A549 (cell line): ENCODE measurements at regions not wholly inside any gene's neighbourhood (a gene's known extent, or its start where the extent isn't known, plus 50 kb on each side); places are given as distances from the start of the nearest gene placed in this dataset.

Experiments
- CHD2 ChIP-seq: fragments of 150-350 bp; IDR thresholded peaks from 2 replicates; pipeline ENCODE4 v1.6.1; 2014; ENCODE audit warnings: low read length; ENCODE audit not compliant: partially characterized antibody
- EHMT2 ChIP-seq: fragments of 200-600 bp; sonication (generic); IDR thresholded peaks from 2 replicates; pipeline ENCODE4 v1.6.1; 2016; ENCODE audit warnings: antibody characterized with exemption, low read depth, mild to moderate bottlenecking, moderate library complexity
- EP300 ChIP-seq, 2 experiments: fragments of >200 bp; sonication (Bioruptor Twin); formaldehyde crosslinking; IDR thresholded peaks; 2 replicates in 1 of 2; 3 replicates in 1 of 2; pipeline ENCODE4 v1.6.1; 2016 to 2017
- FOSL2 ChIP-seq, 2 experiments: fragments of 450-650 bp in 1 of 2; fragments of >200 bp in 1 of 2; sonication (Bioruptor Twin) in 1 of 2; formaldehyde crosslinking; IDR thresholded peaks; 2 replicates each; pipeline versions ENCODE4 v1.5.0 to v1.6.1; 2016 to 2020; ENCODE audit warnings: mild to moderate bottlenecking in 1 of 2, moderate library complexity in 1 of 2
- HDAC2 ChIP-seq: fragments of 200-600 bp; sonication (generic); IDR thresholded peaks from 2 replicates; pipeline ENCODE4 v1.6.1; 2016
- JUN ChIP-seq, 2 experiments: fragments of >200 bp; sonication (Bioruptor Twin); formaldehyde crosslinking; IDR thresholded peaks; 2 replicates in 1 of 2; 3 replicates in 1 of 2; pipeline ENCODE4 v1.6.1; 2016 to 2017
- MAFK ChIP-seq: fragments of 450-650 bp; IDR thresholded peaks from 2 replicates; pipeline ENCODE4 v1.6.1; 2014; ENCODE audit not compliant: partially characterized antibody
- MAZ ChIP-seq: fragments of 150-350 bp; IDR thresholded peaks from 2 replicates; pipeline ENCODE4 v1.6.1; 2014; ENCODE audit warnings: antibody characterized with exemption, low read depth, low read length, borderline replicate concordance
- NR3C1 ChIP-seq: fragments of >200 bp; sonication (Bioruptor Twin); formaldehyde crosslinking; IDR thresholded peaks from 3 replicates; pipeline ENCODE4 v1.6.1; 2017
- POLR2A ChIP-seq: IDR thresholded peaks from 2 replicates; pipeline ENCODE4 v1.6.1; 2012; ENCODE audit warnings: mild to moderate bottlenecking, low read length
- RFX5 ChIP-seq: fragments of 450-650 bp; IDR thresholded peaks from 2 replicates; pipeline ENCODE4 v1.7.1; 2014; ENCODE audit warnings: antibody characterized with exemption, mild to moderate bottlenecking, moderate library complexity
- TF ChIP-seq, protein P1 (sequence below): fragments of >200 bp; sonication (Bioruptor Twin); formaldehyde crosslinking; IDR thresholded peaks from 3 replicates; pipeline ENCODE4 v1.5.1; 2016
- TF ChIP-seq, protein P2 (sequence below): fragments of 450-650 bp; IDR thresholded peaks from 2 replicates; pipeline ENCODE4 v1.6.1; 2014; ENCODE audit warnings: antibody characterized with exemption
- TF ChIP-seq, protein P3 (sequence below): fragments of 200-600 bp; sonication (generic); IDR thresholded peaks from 2 replicates; pipeline ENCODE4 v1.6.1; 2016; ENCODE audit warnings: antibody characterized with exemption, mild to moderate bottlenecking, moderate library complexity

DNA sequence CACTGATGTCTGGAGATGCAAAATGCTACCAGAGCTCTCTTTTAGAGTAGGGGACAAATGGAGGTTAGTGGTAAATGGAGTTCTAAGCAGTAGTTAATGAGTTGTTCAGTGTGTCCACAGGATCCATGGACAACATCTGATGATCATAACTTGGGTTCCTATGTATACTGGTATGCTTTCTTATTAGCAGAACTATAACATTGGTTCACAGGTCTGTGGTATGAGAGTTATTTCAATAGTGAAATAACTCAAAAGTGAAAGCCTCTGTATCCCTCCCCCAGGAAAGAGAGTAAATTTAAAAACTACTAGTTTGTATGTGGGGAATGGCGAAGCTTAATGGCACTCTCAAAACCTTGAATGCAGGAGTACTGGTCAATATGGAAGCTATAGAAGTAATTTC lies 363.5 kb upstream of the EMCN start:
- TF ChIP-seq, protein P1, sequence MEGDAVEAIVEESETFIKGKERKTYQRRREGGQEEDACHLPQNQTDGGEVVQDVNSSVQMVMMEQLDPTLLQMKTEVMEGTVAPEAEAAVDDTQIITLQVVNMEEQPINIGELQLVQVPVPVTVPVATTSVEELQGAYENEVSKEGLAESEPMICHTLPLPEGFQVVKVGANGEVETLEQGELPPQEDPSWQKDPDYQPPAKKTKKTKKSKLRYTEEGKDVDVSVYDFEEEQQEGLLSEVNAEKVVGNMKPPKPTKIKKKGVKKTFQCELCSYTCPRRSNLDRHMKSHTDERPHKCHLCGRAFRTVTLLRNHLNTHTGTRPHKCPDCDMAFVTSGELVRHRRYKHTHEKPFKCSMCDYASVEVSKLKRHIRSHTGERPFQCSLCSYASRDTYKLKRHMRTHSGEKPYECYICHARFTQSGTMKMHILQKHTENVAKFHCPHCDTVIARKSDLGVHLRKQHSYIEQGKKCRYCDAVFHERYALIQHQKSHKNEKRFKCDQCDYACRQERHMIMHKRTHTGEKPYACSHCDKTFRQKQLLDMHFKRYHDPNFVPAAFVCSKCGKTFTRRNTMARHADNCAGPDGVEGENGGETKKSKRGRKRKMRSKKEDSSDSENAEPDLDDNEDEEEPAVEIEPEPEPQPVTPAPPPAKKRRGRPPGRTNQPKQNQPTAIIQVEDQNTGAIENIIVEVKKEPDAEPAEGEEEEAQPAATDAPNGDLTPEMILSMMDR, result no peak
- TF ChIP-seq EP300 (IDR thresholded peaks at IDR 0.05) (no peak), MAZ (no peak), POLR2A (no peak), HDAC2 (no peak), CHD2 (no peak), EHMT2 (no peak), JUN (IDR thresholded peaks at IDR 0.05) (no peak), FOSL2 (IDR thresholded peaks at IDR 0.05) (no peak), FOSL2 (CRISPR knock-in tag; IDR thresholded peaks at IDR 0.05) (no peak), RFX5 (no peak), MAFK (no peak), NR3C1 (no peak)
- TF ChIP-seq, protein P2, sequence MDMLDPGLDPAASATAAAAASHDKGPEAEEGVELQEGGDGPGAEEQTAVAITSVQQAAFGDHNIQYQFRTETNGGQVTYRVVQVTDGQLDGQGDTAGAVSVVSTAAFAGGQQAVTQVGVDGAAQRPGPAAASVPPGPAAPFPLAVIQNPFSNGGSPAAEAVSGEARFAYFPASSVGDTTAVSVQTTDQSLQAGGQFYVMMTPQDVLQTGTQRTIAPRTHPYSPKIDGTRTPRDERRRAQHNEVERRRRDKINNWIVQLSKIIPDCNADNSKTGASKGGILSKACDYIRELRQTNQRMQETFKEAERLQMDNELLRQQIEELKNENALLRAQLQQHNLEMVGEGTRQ, result no peak
- TF ChIP-seq, protein P3, sequence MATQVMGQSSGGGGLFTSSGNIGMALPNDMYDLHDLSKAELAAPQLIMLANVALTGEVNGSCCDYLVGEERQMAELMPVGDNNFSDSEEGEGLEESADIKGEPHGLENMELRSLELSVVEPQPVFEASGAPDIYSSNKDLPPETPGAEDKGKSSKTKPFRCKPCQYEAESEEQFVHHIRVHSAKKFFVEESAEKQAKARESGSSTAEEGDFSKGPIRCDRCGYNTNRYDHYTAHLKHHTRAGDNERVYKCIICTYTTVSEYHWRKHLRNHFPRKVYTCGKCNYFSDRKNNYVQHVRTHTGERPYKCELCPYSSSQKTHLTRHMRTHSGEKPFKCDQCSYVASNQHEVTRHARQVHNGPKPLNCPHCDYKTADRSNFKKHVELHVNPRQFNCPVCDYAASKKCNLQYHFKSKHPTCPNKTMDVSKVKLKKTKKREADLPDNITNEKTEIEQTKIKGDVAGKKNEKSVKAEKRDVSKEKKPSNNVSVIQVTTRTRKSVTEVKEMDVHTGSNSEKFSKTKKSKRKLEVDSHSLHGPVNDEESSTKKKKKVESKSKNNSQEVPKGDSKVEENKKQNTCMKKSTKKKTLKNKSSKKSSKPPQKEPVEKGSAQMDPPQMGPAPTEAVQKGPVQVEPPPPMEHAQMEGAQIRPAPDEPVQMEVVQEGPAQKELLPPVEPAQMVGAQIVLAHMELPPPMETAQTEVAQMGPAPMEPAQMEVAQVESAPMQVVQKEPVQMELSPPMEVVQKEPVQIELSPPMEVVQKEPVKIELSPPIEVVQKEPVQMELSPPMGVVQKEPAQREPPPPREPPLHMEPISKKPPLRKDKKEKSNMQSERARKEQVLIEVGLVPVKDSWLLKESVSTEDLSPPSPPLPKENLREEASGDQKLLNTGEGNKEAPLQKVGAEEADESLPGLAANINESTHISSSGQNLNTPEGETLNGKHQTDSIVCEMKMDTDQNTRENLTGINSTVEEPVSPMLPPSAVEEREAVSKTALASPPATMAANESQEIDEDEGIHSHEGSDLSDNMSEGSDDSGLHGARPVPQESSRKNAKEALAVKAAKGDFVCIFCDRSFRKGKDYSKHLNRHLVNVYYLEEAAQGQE, result no peak
